Esophagus muscularis mucosa (tissue), 4 donors: ENCODE measurements at regions not wholly inside any gene's neighbourhood (a gene's known extent, or its start where the extent isn't known, plus 50 kb on each side); places are given as distances from the start of the nearest gene placed in this dataset.

Experiments
- DNase-seq: peaks from one replicate; pipeline ENCODE4 v3.0.0-alpha.2; 2017; ENCODE audit errors: extremely low spot score
- H3K27ac ChIP-seq, 4 donors: fragments of 200-600 bp; sonication (generic); replicated peaks in 1 of 4; 1 replicate in 3 of 4; 2 replicates in 1 of 4; pipeline ENCODE4 v1.5.1; 2016 to 2019; ENCODE audit warnings: mild to moderate bottlenecking in 1 of 4
- H3K27me3 ChIP-seq, 4 donors: fragments of 200-600 bp; sonication (generic); one replicate each; pipeline versions ENCODE4 v1.5.1 to v1.6.0; 2016 to 2019
- H3K36me3 ChIP-seq, 4 donors: fragments of 200-600 bp; sonication (generic); one replicate each; pipeline ENCODE4 v1.5.1; 2016 to 2019
- H3K4me1 ChIP-seq, 4 donors: fragments of 200-600 bp; sonication (generic); one replicate each; pipeline ENCODE4 v1.5.1; 2016 to 2019
- H3K4me3 ChIP-seq, 4 donors: fragments of 200-600 bp; sonication (generic); 1 replicate in 2 of 4; 2 replicates in 2 of 4; pipeline ENCODE4 v1.5.1; 2016 to 2019; ENCODE audit warnings: mild to moderate bottlenecking in 4 of 4, moderate library complexity in 1 of 4
- H3K9me3 ChIP-seq, 4 donors: fragments of 200-600 bp; sonication (generic); 1 replicate in 3 of 4; 2 replicates in 1 of 4; pipeline ENCODE4 v1.5.1; 2016 to 2019
- CTCF ChIP-seq, 3 experiments: fragments of 200-600 bp in 2 of 3; fragments of 450-650 bp in 1 of 3; sonication (generic) in 2 of 3; IDR thresholded peaks; one replicate each; pipeline ENCODE4 v1.5.1; 2017 to 2019; ENCODE audit warnings: antibody characterized with exemption in 3 of 3, mild to moderate bottlenecking in 2 of 3, moderate library complexity in 1 of 3
- EP300 ChIP-seq: sonication (generic); formaldehyde crosslinking; IDR thresholded peaks from one replicate; pipeline ENCODE4 v1.6.1; 2017; ENCODE audit warnings: antibody characterized with exemption
- POLR2A ChIP-seq: fragments of 450-650 bp; IDR thresholded peaks from one replicate; pipeline ENCODE4 v1.6.1; 2017; ENCODE audit warnings: antibody characterized with exemption, moderate library complexity, mild to moderate bottlenecking, low read depth
- POLR2AphosphoS5 ChIP-seq, 2 donors: sonication (generic); formaldehyde crosslinking; IDR thresholded peaks; one replicate each; pipeline ENCODE4 v1.6.1; 2017; ENCODE audit warnings: antibody characterized with exemption in 2 of 2
- WGBS: methylation state at CpG from one replicate; pipeline ENCODE4 v1.1.5; 2018; 5-methylcytosine and 5-hydroxymethylcytosine counted together
- intact Hi-C: fragments of 100-400 bp; cut with DNase I; formaldehyde crosslinking; loops from one replicate; pipeline ENCODE4 v1.15.1; 2023

- no peak overlapping the region for H3K4me3 ChIP-seq
- peak overlapping the region; percentile 75 to 79 (median 76) for H3K27ac ChIP-seq
- intact Hi-C loops = no loop called here
- H3K36me3 ChIP-seq = no peaks in the 10 kb centered on the region
- DNase-seq = no peak
- 56% methylated on average over 6 of the region's 6 CpGs for WGBS
- H3K9me3 ChIP-seq = no peaks in the 10 kb centered on the region
- peaks cover 44 to 54% (median 49%) of the 10 kb centered on the region in 4 donors for H3K4me1 ChIP-seq
- H3K27me3 ChIP-seq = no peaks in the 10 kb centered on the region
- TF ChIP-seq POLR2AphosphoS5 (IDR thresholded peaks at IDR 0.05) = no peak
- no peak for TF ChIP-seq POLR2A
- TF ChIP-seq CTCF (IDR thresholded peaks at IDR 0.05) = no peak
- TF ChIP-seq EP300 = no peak
Measured at GRCh38 chr13:40438022-40438680, 228.3 kb downstream of the FOXO1 start.

GRCh38 chr13:40438999-40439797, 227.2 kb downstream of the FOXO1 start:
- H3K4me3 ChIP-seq = peak overlapping the region; percentile 11 to 23 (median 15)
- H3K36me3 ChIP-seq = no peaks in the 10 kb centered on the region
- H3K9me3 ChIP-seq = no peaks in the 10 kb centered on the region
- intact Hi-C loops = no loop called here
- H3K27ac ChIP-seq = peak overlapping the region; percentile 75 to 79 (median 76)
- no peaks in the 10 kb centered on the region for H3K27me3 ChIP-seq
- 62% methylated on average over 12 of the region's 12 CpGs for WGBS
- TF ChIP-seq POLR2A (no peak), EP300 (no peak), POLR2AphosphoS5 (IDR thresholded peaks at IDR 0.05) (no peak), CTCF (IDR thresholded peaks at IDR 0.05) (no peak)
- DNase-seq = no peak
- peaks cover 44 to 54% (median 49%) of the 10 kb centered on the region in 4 donors for H3K4me1 ChIP-seq

- Histone ChIP-seq H3K27me3 (no peaks in the 10 kb centered on the region), H3K4me3 (no peak overlapping the region), H3K27ac (peak overlapping the region; percentile 75 to 79 (median 76)), H3K9me3 (no peaks in the 10 kb centered on the region), H3K36me3 (no peaks in the 10 kb centered on the region), H3K4me1 (peaks cover 44 to 54% (median 51%) of the 10 kb centered on the region in 4 donors)
- no peak for TF ChIP-seq EP300
- DNase-seq = no peak
- intact Hi-C loops = no loop called here
Measured at GRCh38 chr13:40439928-40440327, 226.5 kb downstream of the FOXO1 start.

GRCh38 chr13:40440990-40441820, 225.2 kb downstream of the FOXO1 start:
- no peaks in the 10 kb centered on the region for H3K27me3 ChIP-seq
- DNase-seq = no peak
- WGBS = 30% methylated on average over 9 of the region's 9 CpGs
- no peaks in the 10 kb centered on the region for H3K9me3 ChIP-seq
- H3K4me3 ChIP-seq = no peak overlapping the region
- peak overlapping the region; percentile 75 to 79 (median 76) for H3K27ac ChIP-seq
- TF ChIP-seq POLR2AphosphoS5 (IDR thresholded peaks at IDR 0.05) (peak; percentile 64 to 71), POLR2A (no peak)
- no peaks in the 10 kb centered on the region for H3K36me3 ChIP-seq
- intact Hi-C loops = no loop called here
- H3K4me1 ChIP-seq = peaks cover 44 to 59% (median 55%) of the 10 kb centered on the region in 4 donors

GRCh38 chr13:40442231-40442630, 224.2 kb downstream of the FOXO1 start:
- peak overlapping the region in 3 of 4 donors; percentile 10 to 79 (median 76) for H3K27ac ChIP-seq
- H3K4me3 ChIP-seq = no peak overlapping the region
- H3K27me3 ChIP-seq = no peaks in the 10 kb centered on the region
- H3K9me3 ChIP-seq = no peaks in the 10 kb centered on the region
- no peak for TF ChIP-seq POLR2AphosphoS5 (IDR thresholded peaks at IDR 0.05)
- no peak for TF ChIP-seq EP300
- TF ChIP-seq CTCF (IDR thresholded peaks at IDR 0.05) = no peak
- TF ChIP-seq POLR2A = no peak
- H3K4me1 ChIP-seq = peaks cover 44 to 59% (median 55%) of the 10 kb centered on the region in 4 donors
- intact Hi-C loops = no loop called here
- DNase-seq = no peak
- H3K36me3 ChIP-seq = no peaks in the 10 kb centered on the region
- 73% methylated on average over 5 of the region's 5 CpGs for WGBS
